ENCODE measurements at regions not wholly inside any gene's neighbourhood (a gene's known extent, or its start where the extent isn't known, plus 50 kb on each side); places are given as distances from the start of the nearest gene placed in this dataset.

GRCh38 chr2:17104454-17104853, 413.8 kb downstream of the RAD51AP2 start:
- no peak for TF ChIP-seq MAX (IDR thresholded peaks at IDR 0.05; ENCODE audit: low read depth, low read length)
- no peak for TF ChIP-seq POLR2A (IDR thresholded peaks at IDR 0.05; ENCODE audit: extremely low read depth, insufficient read length)
- no peak for TF ChIP-seq MYC (IDR thresholded peaks at IDR 0.05; ENCODE audit: low read depth, low read length)
- no peak for TF ChIP-seq CTCF (IDR thresholded peaks at IDR 0.05; ENCODE audit: low read depth, low read length)
- no peak overlapping the region for H3K4me3 ChIP-seq (ENCODE audit: low read depth, low read length)
- DNase-seq (ENCODE audit: low read depth): no peak

GRCh38 chr2:17101596-17101995, 416.6 kb downstream of the RAD51AP2 start:
- TF ChIP-seq MAX (IDR thresholded peaks at IDR 0.05; ENCODE audit: low read depth, low read length) (no peak), POLR2A (IDR thresholded peaks at IDR 0.05; ENCODE audit: extremely low read depth, insufficient read length) (no peak), MYC (IDR thresholded peaks at IDR 0.05; ENCODE audit: low read depth, low read length) (no peak), CTCF (IDR thresholded peaks at IDR 0.05; ENCODE audit: low read depth, low read length) (no peak)
- H3K4me3 ChIP-seq (ENCODE audit: low read depth, low read length): no peak overlapping the region
- DNase-seq (ENCODE audit: low read depth): no peak

- no peak for TF ChIP-seq MYC (IDR thresholded peaks at IDR 0.05; ENCODE audit: low read depth, low read length)
- TF ChIP-seq CTCF (IDR thresholded peaks at IDR 0.05; ENCODE audit: low read depth, low read length): no peak
- TF ChIP-seq POLR2A (IDR thresholded peaks at IDR 0.05; ENCODE audit: extremely low read depth, insufficient read length): no peak
- no peak for TF ChIP-seq MAX (IDR thresholded peaks at IDR 0.05; ENCODE audit: low read depth, low read length)
- no peak overlapping the region for H3K4me3 ChIP-seq (ENCODE audit: low read depth, low read length)
- no peak for DNase-seq (ENCODE audit: low read depth)
These were observed 417.1 kb downstream of the RAD51AP2 start for GRCh38 chr2:17101091-17101490.

- no peak for DNase-seq (ENCODE audit: low read depth)
- TF ChIP-seq MAX (IDR thresholded peaks at IDR 0.05; ENCODE audit: low read depth, low read length): no peak
- no peak for TF ChIP-seq CTCF (IDR thresholded peaks at IDR 0.05; ENCODE audit: low read depth, low read length)
- TF ChIP-seq POLR2A (IDR thresholded peaks at IDR 0.05; ENCODE audit: extremely low read depth, insufficient read length): no peak
- no peak for TF ChIP-seq MYC (IDR thresholded peaks at IDR 0.05; ENCODE audit: low read depth, low read length)
- no peak overlapping the region for H3K4me3 ChIP-seq (ENCODE audit: low read depth, low read length)
These were observed 422.9 kb downstream of the RAD51AP2 start for GRCh38 chr2:17095340-17095739.

GRCh38 chr2:17093712-17094111, 424.5 kb downstream of the RAD51AP2 start:
- DNase-seq (ENCODE audit: low read depth): no peak
- no peak for TF ChIP-seq CTCF (IDR thresholded peaks at IDR 0.05; ENCODE audit: low read depth, low read length)
- TF ChIP-seq POLR2A (IDR thresholded peaks at IDR 0.05; ENCODE audit: extremely low read depth, insufficient read length): no peak
- TF ChIP-seq MAX (IDR thresholded peaks at IDR 0.05; ENCODE audit: low read depth, low read length): no peak
- no peak overlapping the region for H3K4me3 ChIP-seq (ENCODE audit: low read depth, low read length)

GRCh38 chr2:17086990-17087389, 421.4 kb upstream of the CYRIA start:
- DNase-seq (ENCODE audit: low read depth): no peak
- TF ChIP-seq MYC (IDR thresholded peaks at IDR 0.05; ENCODE audit: low read depth, low read length) (no peak), CTCF (IDR thresholded peaks at IDR 0.05; ENCODE audit: low read depth, low read length) (no peak), POLR2A (IDR thresholded peaks at IDR 0.05; ENCODE audit: extremely low read depth, insufficient read length) (no peak), MAX (IDR thresholded peaks at IDR 0.05; ENCODE audit: low read depth, low read length) (no peak)
- no peak overlapping the region for H3K4me3 ChIP-seq (ENCODE audit: low read depth, low read length)
